ENCODE measurements at regions not wholly inside any gene's neighbourhood (a gene's known extent, or its start where the extent isn't known, plus 50 kb on each side); places are given as distances from the start of the nearest gene placed in this dataset.

GRCh38 chr3:162348912-162349311, 852.3 kb downstream of the OTOL1 start:
- Histone ChIP-seq H3K36me3 (ENCODE audit: control insufficient read depth, low read depth, low read length) (no peaks in the 10 kb centered on the region), H3K27ac (ENCODE audit: low read length) (no peak overlapping the region)

GRCh38 chr3:162353414-162353813, 856.8 kb downstream of the OTOL1 start:
- Histone ChIP-seq H3K9ac (ENCODE audit: low read length) (no peak overlapping the region), H3K36me3 (ENCODE audit: control insufficient read depth, low read depth, low read length) (no peaks in the 10 kb centered on the region), H3K4me3 (ENCODE audit: low read length) (no peak overlapping the region), H3K9me3 (ENCODE audit: control insufficient read depth, low read depth, low read length) (no peaks in the 10 kb centered on the region), H3K4me1 (ENCODE audit: control insufficient read depth, low read depth, low read length) (no peaks in the 10 kb centered on the region), H3K27ac (ENCODE audit: low read length) (no peak overlapping the region), H3K27me3 (ENCODE audit: control insufficient read depth, insufficient read depth, low read length) (no peaks in the 10 kb centered on the region)

More at GRCh38 chr3:162348912-162349311, 852.3 kb downstream of the OTOL1 start:
- H3K9me3 ChIP-seq (ENCODE audit: control insufficient read depth, low read depth, low read length), result no peaks in the 10 kb centered on the region
- no peak overlapping the region for H3K9ac ChIP-seq (ENCODE audit: low read length)
- H3K4me3 ChIP-seq (ENCODE audit: low read length), result no peak overlapping the region
- no peaks in the 10 kb centered on the region for H3K27me3 ChIP-seq (ENCODE audit: control insufficient read depth, insufficient read depth, low read length)
- H3K4me1 ChIP-seq (ENCODE audit: control insufficient read depth, low read depth, low read length), result no peaks in the 10 kb centered on the region

DNA sequence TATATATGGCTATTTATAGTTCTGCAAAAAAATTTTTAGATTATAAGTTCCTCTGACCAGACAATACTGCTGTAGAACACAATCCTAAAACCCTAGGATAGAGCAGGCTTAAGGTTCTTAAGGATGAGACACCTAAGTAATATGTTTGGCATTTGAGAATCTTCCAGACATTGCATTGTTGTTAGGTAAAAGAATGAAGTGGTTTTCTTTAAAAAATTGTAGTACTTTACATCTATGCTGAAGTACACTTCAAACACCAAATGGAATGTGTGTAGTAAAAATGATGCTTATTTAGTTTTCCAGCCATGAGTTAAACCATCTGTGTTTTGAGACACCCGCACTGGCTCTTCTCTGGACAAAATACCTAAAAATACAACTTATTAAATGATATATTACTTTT, 857.7 kb downstream of the OTOL1 start:
- Histone ChIP-seq H3K9ac (ENCODE audit: low read length) (no peak overlapping the region), H3K4me3 (ENCODE audit: low read length) (no peak overlapping the region), H3K27me3 (ENCODE audit: control insufficient read depth, insufficient read depth, low read length) (no peaks in the 10 kb centered on the region), H3K9me3 (ENCODE audit: control insufficient read depth, low read depth, low read length) (no peaks in the 10 kb centered on the region), H3K27ac (ENCODE audit: low read length) (no peak overlapping the region), H3K36me3 (ENCODE audit: control insufficient read depth, low read depth, low read length) (no peaks in the 10 kb centered on the region), H3K4me1 (ENCODE audit: control insufficient read depth, low read depth, low read length) (no peaks in the 10 kb centered on the region)

DNA sequence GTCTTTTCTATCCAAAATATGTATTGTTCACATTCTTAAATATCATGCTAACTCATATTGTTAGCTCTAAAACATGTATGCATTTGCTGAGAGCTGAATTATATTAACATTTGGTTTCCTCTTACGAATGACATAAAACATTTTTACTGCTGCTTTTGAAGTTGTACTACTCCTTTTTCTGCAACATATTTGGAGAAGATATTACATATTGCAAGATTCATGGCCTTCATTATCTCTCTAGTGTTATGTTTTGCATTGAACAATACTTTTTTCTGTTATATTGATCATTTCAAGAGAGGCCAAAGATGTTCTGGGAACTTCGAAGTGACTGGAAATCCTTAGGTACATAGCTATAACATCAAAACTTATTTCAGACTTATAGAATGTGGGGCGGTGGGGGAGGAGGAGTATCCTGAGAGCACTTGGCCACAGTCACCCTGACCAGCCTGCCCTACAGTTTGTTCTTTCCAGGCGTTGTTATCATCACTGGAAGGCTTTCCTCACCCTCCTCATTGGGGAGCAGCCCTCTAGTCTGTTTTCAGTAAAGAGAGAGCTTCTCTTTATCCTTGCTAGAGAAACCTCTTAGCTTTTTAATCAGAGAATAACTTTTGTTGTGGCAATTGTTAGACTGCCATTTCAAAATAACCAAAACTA, 868.6 kb downstream of the OTOL1 start:
- Histone ChIP-seq H3K27me3 (ENCODE audit: control insufficient read depth, insufficient read depth, low read length) (no peaks in the 10 kb centered on the region), H3K9ac (ENCODE audit: low read length) (no peak overlapping the region), H3K27ac (ENCODE audit: low read length) (no peak overlapping the region), H3K4me1 (ENCODE audit: control insufficient read depth, low read depth, low read length) (no peaks in the 10 kb centered on the region), H3K4me3 (ENCODE audit: low read length) (no peak overlapping the region), H3K36me3 (ENCODE audit: control insufficient read depth, low read depth, low read length) (no peaks in the 10 kb centered on the region), H3K9me3 (ENCODE audit: control insufficient read depth, low read depth, low read length) (no peaks in the 10 kb centered on the region)

GRCh38 chr3:162366166-162366766, 869.7 kb downstream of the OTOL1 start:
- no peaks in the 10 kb centered on the region for H3K4me1 ChIP-seq (ENCODE audit: control insufficient read depth, low read depth, low read length)
- no peak overlapping the region for H3K4me3 ChIP-seq (ENCODE audit: low read length)
- H3K27ac ChIP-seq (ENCODE audit: low read length), result no peak overlapping the region
- H3K9me3 ChIP-seq (ENCODE audit: control insufficient read depth, low read depth, low read length), result no peaks in the 10 kb centered on the region
- H3K27me3 ChIP-seq (ENCODE audit: control insufficient read depth, insufficient read depth, low read length), result no peaks in the 10 kb centered on the region
- H3K9ac ChIP-seq (ENCODE audit: low read length), result no peak overlapping the region
- no peaks in the 10 kb centered on the region for H3K36me3 ChIP-seq (ENCODE audit: control insufficient read depth, low read depth, low read length)

GRCh38 chr3:162367429-162368260, 871.0 kb downstream of the OTOL1 start:
- H3K4me1 ChIP-seq (ENCODE audit: control insufficient read depth, low read depth, low read length), result no peaks in the 10 kb centered on the region
- no peak overlapping the region for H3K27ac ChIP-seq (ENCODE audit: low read length)
- H3K27me3 ChIP-seq (ENCODE audit: control insufficient read depth, insufficient read depth, low read length), result no peaks in the 10 kb centered on the region
- H3K9me3 ChIP-seq (ENCODE audit: control insufficient read depth, low read depth, low read length), result no peaks in the 10 kb centered on the region
- no peak overlapping the region for H3K9ac ChIP-seq (ENCODE audit: low read length)
- no peaks in the 10 kb centered on the region for H3K36me3 ChIP-seq (ENCODE audit: control insufficient read depth, low read depth, low read length)
- H3K4me3 ChIP-seq (ENCODE audit: low read length), result no peak overlapping the region

GRCh38 chr3:162368417-162368816, 871.8 kb downstream of the OTOL1 start:
- H3K9ac ChIP-seq (ENCODE audit: low read length), result no peak overlapping the region
- no peaks in the 10 kb centered on the region for H3K36me3 ChIP-seq (ENCODE audit: control insufficient read depth, low read depth, low read length)
- no peaks in the 10 kb centered on the region for H3K27me3 ChIP-seq (ENCODE audit: control insufficient read depth, insufficient read depth, low read length)
- H3K4me3 ChIP-seq (ENCODE audit: low read length), result no peak overlapping the region
- H3K27ac ChIP-seq (ENCODE audit: low read length), result no peak overlapping the region
- peaks cover 2% of the 10 kb centered on the region for H3K9me3 ChIP-seq (ENCODE audit: control insufficient read depth, low read depth, low read length)
- no peaks in the 10 kb centered on the region for H3K4me1 ChIP-seq (ENCODE audit: control insufficient read depth, low read depth, low read length)

DNA sequence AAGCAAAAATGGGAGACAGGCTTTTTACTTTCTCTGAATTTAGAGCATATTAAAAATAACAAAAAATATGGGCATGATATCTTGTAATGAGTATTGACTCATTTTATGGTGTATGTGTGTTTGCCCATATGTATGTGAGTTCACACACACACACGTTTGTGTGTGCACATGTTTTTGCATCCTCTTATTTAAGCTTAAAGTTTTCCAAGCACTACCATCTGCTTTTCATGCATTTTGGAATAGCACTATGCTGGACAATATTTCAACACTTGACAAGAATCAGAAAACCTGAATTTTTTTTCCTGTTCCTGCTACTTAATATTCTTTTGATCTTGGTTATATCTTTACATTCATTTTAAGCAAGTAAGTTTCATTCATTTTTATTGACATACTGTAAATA, 872.7 kb downstream of the OTOL1 start:
- Histone ChIP-seq H3K4me1 (ENCODE audit: control insufficient read depth, low read depth, low read length) (no peaks in the 10 kb centered on the region), H3K4me3 (ENCODE audit: low read length) (no peak overlapping the region), H3K9ac (ENCODE audit: low read length) (no peak overlapping the region), H3K27me3 (ENCODE audit: control insufficient read depth, insufficient read depth, low read length) (no peaks in the 10 kb centered on the region), H3K27ac (ENCODE audit: low read length) (no peak overlapping the region), H3K36me3 (ENCODE audit: control insufficient read depth, low read depth, low read length) (no peaks in the 10 kb centered on the region), H3K9me3 (ENCODE audit: control insufficient read depth, low read depth, low read length) (peaks cover 5% of the 10 kb centered on the region)

GRCh38 chr3:162370141-162370540, 873.5 kb downstream of the OTOL1 start:
- no peaks in the 10 kb centered on the region for H3K36me3 ChIP-seq (ENCODE audit: control insufficient read depth, low read depth, low read length)
- no peak overlapping the region for H3K27ac ChIP-seq (ENCODE audit: low read length)
- peaks cover 5% of the 10 kb centered on the region for H3K9me3 ChIP-seq (ENCODE audit: control insufficient read depth, low read depth, low read length)
- H3K27me3 ChIP-seq (ENCODE audit: control insufficient read depth, insufficient read depth, low read length), result no peaks in the 10 kb centered on the region
- no peaks in the 10 kb centered on the region for H3K4me1 ChIP-seq (ENCODE audit: control insufficient read depth, low read depth, low read length)
- H3K4me3 ChIP-seq (ENCODE audit: low read length), result no peak overlapping the region
- H3K9ac ChIP-seq (ENCODE audit: low read length), result no peak overlapping the region

GRCh38 chr3:162376761-162377160, 880.2 kb downstream of the OTOL1 start:
- Histone ChIP-seq H3K9ac (ENCODE audit: low read length) (no peak overlapping the region), H3K36me3 (ENCODE audit: control insufficient read depth, low read depth, low read length) (no peaks in the 10 kb centered on the region), H3K27me3 (ENCODE audit: control insufficient read depth, insufficient read depth, low read length) (no peaks in the 10 kb centered on the region), H3K4me1 (ENCODE audit: control insufficient read depth, low read depth, low read length) (peaks cover 5% of the 10 kb centered on the region), H3K4me3 (ENCODE audit: low read length) (no peak overlapping the region), H3K27ac (ENCODE audit: low read length) (no peak overlapping the region), H3K9me3 (ENCODE audit: control insufficient read depth, low read depth, low read length) (peaks cover 5% of the 10 kb centered on the region)

- no peaks in the 10 kb centered on the region for H3K36me3 ChIP-seq (ENCODE audit: control insufficient read depth, low read depth, low read length)
- H3K4me3 ChIP-seq (ENCODE audit: low read length), result no peak overlapping the region
- no peak overlapping the region for H3K9ac ChIP-seq (ENCODE audit: low read length)
- peaks cover 5% of the 10 kb centered on the region for H3K4me1 ChIP-seq (ENCODE audit: control insufficient read depth, low read depth, low read length)
- H3K27ac ChIP-seq (ENCODE audit: low read length), result no peak overlapping the region
- H3K27me3 ChIP-seq (ENCODE audit: control insufficient read depth, insufficient read depth, low read length), result no peaks in the 10 kb centered on the region
- peaks cover 5% of the 10 kb centered on the region for H3K9me3 ChIP-seq (ENCODE audit: control insufficient read depth, low read depth, low read length)
Measured at GRCh38 chr3:162377608-162378007, 881.0 kb downstream of the OTOL1 start.

All from iPS-18a (cell line).